PC-3 (cell line): ENCODE measurements at regions not wholly inside any gene's neighbourhood (a gene's known extent, or its start where the extent isn't known, plus 50 kb on each side); places are given as distances from the start of the nearest gene placed in this dataset.

ENCODE experiments used
- CTCF ChIP-seq: fragments of 300-600 bp; sonication (generic); conservative IDR thresholded peaks from 2 replicates; pipeline ENCODE4 v1.5.1; 2017; ENCODE audit warnings: antibody characterized with exemption, low read depth, mild to moderate bottlenecking, low read length
- EZH2 ChIP-seq: fragments of 300-600 bp; sonication (generic); IDR thresholded peaks from one replicate; pipeline ENCODE4 v1.6.1; 2017; ENCODE audit warnings: antibody characterized with exemption, mild to moderate bottlenecking, low read length; ENCODE audit not compliant: unreplicated experiment
- EZH2phosphoT487 ChIP-seq: fragments of 300-600 bp; sonication (generic); IDR thresholded peaks from 2 replicates; pipeline ENCODE4 v1.6.1; 2018; ENCODE audit warnings: mild to moderate bottlenecking, antibody characterized with exemption, low read length, borderline replicate concordance

GRCh38 chr7:115379321-115379720 is 457.4 kb downstream of the MDFIC start:
- TF ChIP-seq CTCF (0 out of 2 replicates have a peak, but pooled peaks have one; percentile 5), EZH2 (no peak), EZH2phosphoT487 (no peak)
